A549 (cell line): ENCODE measurements at regions not wholly inside any gene's neighbourhood (a gene's known extent, or its start where the extent isn't known, plus 50 kb on each side); places are given as distances from the start of the nearest gene placed in this dataset.

Experiments
- ATAC-seq, 2 experiments: fragments of 200-7000 bp in 1 of 2; fragments of >200 bp in 1 of 2; cut with Nextera tagmentation in 1 of 2; cut with Tn5 transposase in 1 of 2; 3 replicates each; pipeline versions ENCODE4 v1.8.0 to v1.9.1; 2018 to 2020; ENCODE audit warnings: mild to moderate bottlenecking in 1 of 2, moderate library complexity in 1 of 2
- CTCF ChIA-PET: fragments of 300-600 bp; sonication (Branson Sonifier 250); formaldehyde crosslinking; extraction: SDS; loops from one replicate; lab custom pipeline; 2021; ENCODE audit warnings: antibody characterized with exemption, inconsistent platforms; lab: Yijun Ruan, JAX
- POLR2A ChIA-PET: fragments of 350-600 bp; formaldehyde crosslinking; extraction: SDS; loops from one replicate; lab custom pipeline; 2021; ENCODE audit warnings: antibody characterized with exemption, inconsistent platforms; lab: Yijun Ruan, JAX
- DNase-seq, 2 experiments: peaks; one replicate each; pipeline versions ENCODE4 v3.0.0 to v3.0.0-alpha.2; 2011 to 2016; ENCODE audit warnings: low read depth in 1 of 2, low spot score in 1 of 2
- FAIRE-seq: peaks from 2 replicates; lab custom pipeline; 2011; peaks lifted over from hg19 to GRCh38; lab: Jason Lieb, UNC
- H3K27ac ChIP-seq, 2 experiments: fragments of >200 bp; sonication (Bioruptor Twin); formaldehyde crosslinking; 3 replicates each; pipeline ENCODE4 v1.5.1; 2016 to 2017
- H3K4me1 ChIP-seq: fragments of >200 bp; sonication (Bioruptor Twin); formaldehyde crosslinking; 3 replicates; pipeline ENCODE4 v1.6.1; 2016
- H3K4me2 ChIP-seq: fragments of >200 bp; sonication (Bioruptor Twin); formaldehyde crosslinking; 3 replicates; pipeline ENCODE4 v1.6.1; 2016
- H3K4me3 ChIP-seq: fragments of >200 bp; sonication (Bioruptor Twin); formaldehyde crosslinking; 3 replicates; pipeline ENCODE4 v1.5.1; 2016
- H3K9me3 ChIP-seq: fragments of >200 bp; sonication (Bioruptor Twin); formaldehyde crosslinking; 3 replicates; pipeline ENCODE4 v1.6.1; 2016
- BCL3 ChIP-seq: fragments of >200 bp; sonication (Bioruptor Twin); formaldehyde crosslinking; IDR thresholded peaks from 3 replicates; pipeline ENCODE4 v1.6.1; 2016
- BHLHE40 ChIP-seq: IDR thresholded peaks from 2 replicates; pipeline ENCODE4 v1.6.1; 2012; ENCODE audit warnings: low read depth, low read length, inconsistent platforms
- CBX8 ChIP-seq: fragments of 200-600 bp; sonication (generic); IDR thresholded peaks from 2 replicates; pipeline ENCODE4 v1.6.1; 2016
- CEBPB ChIP-seq, 2 experiments: fragments of >200 bp in 1 of 2; sonication (Bioruptor Twin) in 1 of 2; formaldehyde crosslinking in 1 of 2; IDR thresholded peaks; 2 replicates each; pipeline ENCODE4 v1.6.1; 2012 to 2016
- CTCF ChIP-seq: fragments of >200 bp; sonication (Bioruptor Twin); formaldehyde crosslinking; IDR thresholded peaks from 3 replicates; pipeline ENCODE4 v1.5.1; 2016
- EHF ChIP-seq: fragments of 250-450 bp; sonication (Bioruptor Pico); IDR thresholded peaks from 2 replicates; pipeline ENCODE4 v1.5.0; 2020; ENCODE audit warnings: mild to moderate bottlenecking
- EHMT2 ChIP-seq: fragments of 200-600 bp; sonication (generic); IDR thresholded peaks from 2 replicates; pipeline ENCODE4 v1.6.1; 2016; ENCODE audit warnings: antibody characterized with exemption, low read depth, mild to moderate bottlenecking, moderate library complexity
- ESRRA ChIP-seq: fragments of 150-350 bp; IDR thresholded peaks from 2 replicates; pipeline ENCODE4 v1.6.1; 2014; ENCODE audit warnings: mild to moderate bottlenecking, low read length, borderline replicate concordance
- FOSB ChIP-seq: fragments of 250-450 bp; sonication (Bioruptor Pico); IDR thresholded peaks from 2 replicates; pipeline ENCODE4 v1.5.0; 2020; ENCODE audit warnings: mild to moderate bottlenecking, moderate library complexity
- GATA3 ChIP-seq: IDR thresholded peaks from 2 replicates; pipeline ENCODE4 v1.6.1; 2012; ENCODE audit warnings: borderline replicate concordance
- HDAC2 ChIP-seq: fragments of 200-600 bp; sonication (generic); IDR thresholded peaks from 2 replicates; pipeline ENCODE4 v1.6.1; 2016
- HES2 ChIP-seq: fragments of >200 bp; sonication (Bioruptor Twin); formaldehyde crosslinking; IDR thresholded peaks from 2 replicates; pipeline ENCODE4 v1.6.1; 2016
- HEYL ChIP-seq: fragments of 250-450 bp; sonication (Bioruptor Pico); IDR thresholded peaks from 2 replicates; pipeline ENCODE4 v1.8.0; 2021; ENCODE audit warnings: mild to moderate bottlenecking, moderate library complexity
- HMGXB4 ChIP-seq: fragments of 250-450 bp; sonication (Bioruptor Pico); IDR thresholded peaks from 2 replicates; pipeline ENCODE4 v1.5.0; 2021; ENCODE audit warnings: mild to moderate bottlenecking, moderate library complexity, borderline replicate concordance
- HOXB13 ChIP-seq: fragments of 250-450 bp; sonication (Bioruptor Pico); IDR thresholded peaks from 2 replicates; pipeline ENCODE4 v1.5.0; 2020; ENCODE audit warnings: low read depth, mild to moderate bottlenecking, moderate library complexity
- HOXB5 ChIP-seq: fragments of 250-450 bp; sonication (Bioruptor Pico); IDR thresholded peaks from 2 replicates; pipeline ENCODE4 v1.5.0; 2020; ENCODE audit warnings: mild to moderate bottlenecking, moderate library complexity
- JUNB ChIP-seq: fragments of >200 bp; sonication (Bioruptor Twin); formaldehyde crosslinking; IDR thresholded peaks from 2 replicates; pipeline ENCODE4 v1.6.1; 2016
- KDM5A ChIP-seq: fragments of 200-600 bp; sonication (generic); IDR thresholded peaks from 2 replicates; pipeline ENCODE4 v1.6.1; 2016; ENCODE audit warnings: antibody characterized with exemption, mild to moderate bottlenecking
- MAX ChIP-seq: IDR thresholded peaks from 2 replicates; pipeline ENCODE4 v1.6.1; 2012
- MYC ChIP-seq: IDR thresholded peaks from 2 replicates; pipeline ENCODE4 v1.6.1; 2012; ENCODE audit warnings: mild to moderate bottlenecking, inconsistent platforms, low read length, improper control_type of control experiment, borderline replicate concordance
- NFE2L2 ChIP-seq: fragments of 150-350 bp; conservative IDR thresholded peaks from 2 replicates; pipeline ENCODE4 v1.6.1; 2014; ENCODE audit warnings: low read length
- NR3C1 ChIP-seq: fragments of >200 bp; sonication (Bioruptor Twin); formaldehyde crosslinking; IDR thresholded peaks from 3 replicates; pipeline ENCODE4 v1.6.1; 2017
- PBX3 ChIP-seq: IDR thresholded peaks from 2 replicates; pipeline ENCODE4 v1.6.1; 2012
- POLR2A ChIP-seq: IDR thresholded peaks from 2 replicates; pipeline ENCODE4 v1.6.1; 2012; ENCODE audit warnings: mild to moderate bottlenecking, low read length
- POLR2AphosphoS2 ChIP-seq: conservative IDR thresholded peaks from 2 replicates; pipeline ENCODE4 v1.6.1; 2012; ENCODE audit warnings: low read length, improper control_type of control experiment, inconsistent platforms
- REST ChIP-seq: fragments of 200-600 bp; sonication (generic); IDR thresholded peaks from 2 replicates; pipeline ENCODE4 v1.6.1; 2016; ENCODE audit warnings: antibody characterized with exemption, mild to moderate bottlenecking, moderate library complexity
- RNF2 ChIP-seq: fragments of 200-600 bp; sonication (generic); IDR thresholded peaks from 2 replicates; pipeline ENCODE4 v1.6.1; 2016; ENCODE audit warnings: low read depth, mild to moderate bottlenecking, antibody characterized with exemption, moderate library complexity, borderline replicate concordance
- SREBF2 ChIP-seq: fragments of 450-650 bp; IDR thresholded peaks from 2 replicates; pipeline ENCODE4 v1.6.1; 2014; ENCODE audit warnings: mild to moderate bottlenecking, moderate library complexity
- TFCP2L1 ChIP-seq: fragments of 250-450 bp; sonication (Bioruptor Pico); IDR thresholded peaks from 2 replicates; pipeline ENCODE4 v1.5.0; 2021; ENCODE audit warnings: mild to moderate bottlenecking
- TP53 ChIP-seq: fragments of 250-450 bp; sonication (Bioruptor Pico); IDR thresholded peaks from 2 replicates; pipeline ENCODE4 v1.5.0; 2021; ENCODE audit warnings: mild to moderate bottlenecking, moderate library complexity
- ZC3H11A ChIP-seq: fragments of 450-650 bp; IDR thresholded peaks from 2 replicates; pipeline ENCODE4 v1.6.1; 2014; ENCODE audit warnings: antibody characterized with exemption, mild to moderate bottlenecking
- ZNF302 ChIP-seq: fragments of 250-450 bp; sonication (Bioruptor Pico); IDR thresholded peaks from 2 replicates; pipeline ENCODE4 v1.9.0; 2021; ENCODE audit warnings: inconsistent platforms, mild to moderate bottlenecking, moderate library complexity
- ZSCAN20 ChIP-seq: fragments of 250-450 bp; sonication (Bioruptor Pico); IDR thresholded peaks from 2 replicates; pipeline ENCODE4 v1.8.0; 2022; ENCODE audit warnings: mild to moderate bottlenecking, moderate library complexity
- WGBS: methylation state at CpG from one replicate; pipeline ENCODE4 v1.1.6; 2017; ENCODE audit errors: missing lambda C conversion rate; 5-methylcytosine and 5-hydroxymethylcytosine counted together

- TF ChIP-seq REST (no peak), MAX (no peak), HES2 (no peak), JUNB (no peak), RNF2 (no peak), CTCF (no peak), POLR2A (no peak), ZC3H11A (no peak), ZSCAN20 (CRISPR knock-in tag) (no peak), TFCP2L1 (no peak), PBX3 (no peak), TP53 (no peak), HDAC2 (no peak), HOXB13 (CRISPR knock-in tag) (no peak), ESRRA (no peak), EHF (no peak), NFE2L2 (no peak), NR3C1 (no peak), MYC (no peak)
- ChIA-PET POLR2A (no interaction called here), CTCF (interaction anchor here (1.5 kb wide), 1 partner anchor 42 kb away, joined by 3 read pairs; no protein-coding TSS in a partner anchor)
- Histone ChIP-seq H3K4me2 (no peak overlapping the region), H3K4me3 (no peak overlapping the region), H3K4me1 (no peaks in the 10 kb centered on the region), H3K27ac (no peak overlapping the region), H3K9me3 (no peaks in the 10 kb centered on the region)
- FAIRE-seq = no peak
- DNase-seq = no peak
- ATAC-seq = no peak
- 23% methylated on average over 5 of the region's 5 CpGs for WGBS
These were observed 177.2 kb upstream of the EXOC2 start for GRCh38 chr6:870096-870495.

- no peaks in the 10 kb centered on the region for H3K4me1 ChIP-seq
- ChIA-PET POLR2A (no interaction called here), CTCF (no interaction called here)
- 74% methylated on average over 5 of the region's 8 CpGs for WGBS
- H3K4me3 ChIP-seq = no peak overlapping the region
- no peak overlapping the region for H3K27ac ChIP-seq
- no peaks in the 10 kb centered on the region for H3K9me3 ChIP-seq
- no peak overlapping the region for H3K4me2 ChIP-seq
- ATAC-seq (no peak), FAIRE-seq (no peak), DNase-seq (no peak)
- no peak for TF ChIP-seq HEYL (CRISPR knock-in tag)
- no peak for TF ChIP-seq HOXB5 (CRISPR knock-in tag)
- no peak for TF ChIP-seq FOSB (CRISPR knock-in tag)
- TF ChIP-seq ZC3H11A = no peak
- TF ChIP-seq POLR2AphosphoS2 = no peak
- no peak for TF ChIP-seq GATA3
- TF ChIP-seq CBX8 = no peak
- TF ChIP-seq CEBPB (IDR thresholded peaks at IDR 0.05) = no peak
- TF ChIP-seq EHF = no peak
- no peak for TF ChIP-seq BHLHE40
- no peak for TF ChIP-seq KDM5A
- TF ChIP-seq HMGXB4 (CRISPR knock-in tag) = no peak
- no peak for TF ChIP-seq EHMT2
- TF ChIP-seq RNF2 = no peak
- no peak for TF ChIP-seq ZNF302
- TF ChIP-seq SREBF2 = no peak
- TF ChIP-seq BCL3 = no peak
These were observed 175.3 kb upstream of the EXOC2 start for GRCh38 chr6:868201-868600.
